Activated naive CD4-positive, alpha-beta T cell treated with anti-CD3 and anti-CD28 coated beads for 36 hours (primary cell): ENCODE measurements at regions not wholly inside any gene's neighbourhood (a gene's known extent, or its start where the extent isn't known, plus 50 kb on each side); places are given as distances from the start of the nearest gene placed in this dataset.

ENCODE experiments used
- CTCF ChIA-PET: fragments of 350-600 bp; sonication (Branson Sonifier 250); formaldehyde crosslinking; loops from one replicate; lab custom pipeline; 2021; ENCODE audit warnings: antibody characterized with exemption; lab: Charles Lee
- DNase-seq: peaks from one replicate; pipeline ENCODE4 v3.0.0-alpha.2; 2020
- H3K27ac Mint-ChIP-seq: one replicate; pipeline ENCODE4 v1.8.0; 2021; ENCODE audit warnings: mild to moderate bottlenecking, mixed read lengths
- H3K27me3 Mint-ChIP-seq: one replicate; pipeline ENCODE4 v1.8.0; 2021; ENCODE audit warnings: low read depth, mixed read lengths
- H3K36me3 Mint-ChIP-seq: one replicate; pipeline ENCODE4 v1.8.0; 2021; ENCODE audit warnings: low read depth, mixed read lengths
- H3K4me1 Mint-ChIP-seq: one replicate; pipeline ENCODE4 v1.8.0; 2021; ENCODE audit warnings: low read depth, mixed read lengths
- H3K4me3 Mint-ChIP-seq: one replicate; pipeline ENCODE4 v1.8.0; 2021; ENCODE audit warnings: mild to moderate bottlenecking, moderate library complexity, mixed read lengths
- H3K9me3 Mint-ChIP-seq: one replicate; pipeline ENCODE4 v1.8.0; 2021; ENCODE audit warnings: mixed read lengths
- intact Hi-C: fragments of 100-400 bp; cut with micrococcal nuclease; formaldehyde crosslinking; loops from one replicate; pipeline ENCODE4 v1.15.1; 2023

GRCh38 chr10:129114588-129114987 lies 352.5 kb upstream of the MGMT start:
- H3K27me3 Mint-ChIP-seq = no peaks in the 10 kb centered on the region
- H3K4me1 Mint-ChIP-seq = no peaks in the 10 kb centered on the region
- no peaks in the 10 kb centered on the region for H3K9me3 Mint-ChIP-seq
- intact Hi-C loops = no loop called here
- H3K27ac Mint-ChIP-seq = no peak overlapping the region
- CTCF ChIA-PET = no interaction called here
- H3K36me3 Mint-ChIP-seq = no peaks in the 10 kb centered on the region
- H3K4me3 Mint-ChIP-seq = no peak overlapping the region
- no peak for DNase-seq

GRCh38 chr10:129116371-129116770 lies 350.7 kb upstream of the MGMT start:
- DNase-seq = no peak
- Mint-ChIP-seq H3K27me3 (no peaks in the 10 kb centered on the region), H3K4me1 (peaks cover 13% of the 10 kb centered on the region), H3K27ac (no peak overlapping the region), H3K4me3 (no peak overlapping the region), H3K36me3 (no peaks in the 10 kb centered on the region), H3K9me3 (no peaks in the 10 kb centered on the region)
- intact Hi-C loops = no loop called here
- CTCF ChIA-PET = no interaction called here

GRCh38 chr10:129120441-129120840 lies 346.6 kb upstream of the MGMT start:
- CTCF ChIA-PET = no interaction called here
- Mint-ChIP-seq H3K27me3 (no peaks in the 10 kb centered on the region), H3K36me3 (no peaks in the 10 kb centered on the region), H3K9me3 (peaks cover 2% of the 10 kb centered on the region), H3K27ac (no peak overlapping the region), H3K4me3 (no peak overlapping the region), H3K4me1 (peaks cover 26% of the 10 kb centered on the region)
- intact Hi-C loops = no loop called here
- no peak for DNase-seq

GRCh38 chr10:129122846-129123245 lies 344.2 kb upstream of the MGMT start:
- Mint-ChIP-seq H3K27ac (no peak overlapping the region), H3K4me1 (peaks cover 26% of the 10 kb centered on the region), H3K36me3 (no peaks in the 10 kb centered on the region), H3K9me3 (peaks cover 5% of the 10 kb centered on the region), H3K27me3 (no peaks in the 10 kb centered on the region), H3K4me3 (no peak overlapping the region)
- CTCF ChIA-PET = no interaction called here
- DNase-seq = no peak
- intact Hi-C loops = no loop called here

- no peaks in the 10 kb centered on the region for H3K36me3 Mint-ChIP-seq
- H3K4me1 Mint-ChIP-seq = peaks cover 26% of the 10 kb centered on the region
- DNase-seq = no peak
- H3K27me3 Mint-ChIP-seq = no peaks in the 10 kb centered on the region
- intact Hi-C loops = no loop called here
- peaks cover 5% of the 10 kb centered on the region for H3K9me3 Mint-ChIP-seq
- CTCF ChIA-PET = no interaction called here
- H3K27ac Mint-ChIP-seq = no peak overlapping the region
- H3K4me3 Mint-ChIP-seq = no peak overlapping the region
These were observed 343.6 kb upstream of the MGMT start for GRCh38 chr10:129123428-129123827.

GRCh38 chr10:129126982-129127381 lies 340.1 kb upstream of the MGMT start:
- Mint-ChIP-seq H3K4me1 (peaks cover 7% of the 10 kb centered on the region), H3K4me3 (no peak overlapping the region), H3K27ac (no peak overlapping the region), H3K9me3 (peaks cover 5% of the 10 kb centered on the region), H3K27me3 (no peaks in the 10 kb centered on the region), H3K36me3 (no peaks in the 10 kb centered on the region)
- CTCF ChIA-PET = no interaction called here
- DNase-seq = no peak
- intact Hi-C loops = no loop called here

- CTCF ChIA-PET = no interaction called here
- Mint-ChIP-seq H3K4me3 (no peak overlapping the region), H3K27ac (no peak overlapping the region), H3K9me3 (no peaks in the 10 kb centered on the region), H3K4me1 (peaks cover 7% of the 10 kb centered on the region), H3K36me3 (no peaks in the 10 kb centered on the region), H3K27me3 (no peaks in the 10 kb centered on the region)
- intact Hi-C loops = no loop called here
- no peak for DNase-seq
These were observed 335.4 kb upstream of the MGMT start for GRCh38 chr10:129131457-129132132.

GRCh38 chr10:129133856-129134255 lies 333.2 kb upstream of the MGMT start:
- Mint-ChIP-seq H3K27ac (no peak overlapping the region), H3K4me3 (no peak overlapping the region)
- intact Hi-C loops = no loop called here

GRCh38 chr10:129134371-129134770 lies 332.7 kb upstream of the MGMT start:
- no peaks in the 10 kb centered on the region for H3K36me3 Mint-ChIP-seq
- H3K27ac Mint-ChIP-seq = no peak overlapping the region
- H3K4me1 Mint-ChIP-seq = peaks cover 7% of the 10 kb centered on the region
- no peaks in the 10 kb centered on the region for H3K27me3 Mint-ChIP-seq
- CTCF ChIA-PET = interaction anchor here (0.7 kb wide), 1 partner anchor 81 kb away, joined by 4 read pairs; no protein-coding TSS in a partner anchor
- no peak overlapping the region for H3K4me3 Mint-ChIP-seq
- no peak for DNase-seq
- H3K9me3 Mint-ChIP-seq = no peaks in the 10 kb centered on the region
- intact Hi-C loops = no loop called here

More at GRCh38 chr10:129133856-129134255, 333.2 kb upstream of the MGMT start:
- CTCF ChIA-PET = no interaction called here
- peaks cover 7% of the 10 kb centered on the region for H3K4me1 Mint-ChIP-seq
- no peak for DNase-seq
- H3K9me3 Mint-ChIP-seq = no peaks in the 10 kb centered on the region
- no peaks in the 10 kb centered on the region for H3K27me3 Mint-ChIP-seq
- H3K36me3 Mint-ChIP-seq = no peaks in the 10 kb centered on the region

GRCh38 chr10:129135624-129136023 lies 331.4 kb upstream of the MGMT start:
- peaks cover 4% of the 10 kb centered on the region for H3K27me3 Mint-ChIP-seq
- H3K27ac Mint-ChIP-seq = no peak overlapping the region
- H3K36me3 Mint-ChIP-seq = no peaks in the 10 kb centered on the region
- no peak overlapping the region for H3K4me3 Mint-ChIP-seq
- no peaks in the 10 kb centered on the region for H3K9me3 Mint-ChIP-seq
- intact Hi-C loops = no loop called here
- CTCF ChIA-PET = no interaction called here
- H3K4me1 Mint-ChIP-seq = peaks cover 9% of the 10 kb centered on the region
- DNase-seq = no peak

- peaks cover 4% of the 10 kb centered on the region for H3K27me3 Mint-ChIP-seq
- CTCF ChIA-PET = no interaction called here
- no peak overlapping the region for H3K27ac Mint-ChIP-seq
- no peak overlapping the region for H3K4me3 Mint-ChIP-seq
- DNase-seq = no peak
- H3K9me3 Mint-ChIP-seq = no peaks in the 10 kb centered on the region
- intact Hi-C loops = no loop called here
- H3K36me3 Mint-ChIP-seq = no peaks in the 10 kb centered on the region
- peaks cover 13% of the 10 kb centered on the region for H3K4me1 Mint-ChIP-seq
These were observed 331.0 kb upstream of the MGMT start for GRCh38 chr10:129136074-129136473.

GRCh38 chr10:129136951-129137350 lies 330.1 kb upstream of the MGMT start:
- H3K4me3 Mint-ChIP-seq = no peak overlapping the region
- no peaks in the 10 kb centered on the region for H3K36me3 Mint-ChIP-seq
- intact Hi-C loops = no loop called here
- CTCF ChIA-PET = no interaction called here
- no peak for DNase-seq
- no peaks in the 10 kb centered on the region for H3K9me3 Mint-ChIP-seq
- peaks cover 4% of the 10 kb centered on the region for H3K27me3 Mint-ChIP-seq
- no peak overlapping the region for H3K27ac Mint-ChIP-seq
- H3K4me1 Mint-ChIP-seq = peaks cover 17% of the 10 kb centered on the region
